Prostate gland (tissue), 2 donors: ENCODE measurements at regions not wholly inside any gene's neighbourhood (a gene's known extent, or its start where the extent isn't known, plus 50 kb on each side); places are given as distances from the start of the nearest gene placed in this dataset.

ENCODE experiments used
- POLR2A ChIP-seq: fragments of 450-650 bp; IDR thresholded peaks from one replicate; pipeline ENCODE4 v1.6.1; 2016; ENCODE audit warnings: antibody characterized with exemption, mild to moderate bottlenecking
- TF ChIP-seq, protein P1 (sequence below), 4 experiments: fragments of 200-600 bp in 2 of 4; fragments of 450-650 bp in 2 of 4; sonication (generic) in 2 of 4; IDR thresholded peaks; 1 replicate in 3 of 4; 2 replicates in 1 of 4; pipeline ENCODE4 v1.5.1; 2016 to 2019; ENCODE audit warnings: antibody characterized with exemption in 4 of 4, mild to moderate bottlenecking in 2 of 4, moderate library complexity in 2 of 4

DNA sequence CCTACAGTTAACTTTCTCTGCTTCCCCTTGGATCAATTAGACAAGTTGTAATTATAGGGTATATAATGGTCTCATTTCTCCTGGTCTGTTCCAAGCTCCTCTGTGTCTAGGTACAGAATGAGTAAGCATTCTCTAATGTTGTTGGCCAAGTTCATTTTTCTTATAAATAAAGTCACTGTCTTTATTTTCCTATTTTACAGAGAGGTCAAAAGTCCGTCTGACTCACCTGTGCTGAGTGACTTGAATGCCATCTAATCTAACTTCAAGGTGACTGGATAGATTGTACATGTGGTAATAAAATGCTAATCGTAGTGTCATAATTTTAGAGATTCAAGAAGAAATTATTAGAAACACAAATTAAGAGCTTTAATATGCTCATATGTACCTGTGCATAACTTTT, 500.2 kb downstream of the PDCD6IP start:
- TF ChIP-seq, protein P1, sequence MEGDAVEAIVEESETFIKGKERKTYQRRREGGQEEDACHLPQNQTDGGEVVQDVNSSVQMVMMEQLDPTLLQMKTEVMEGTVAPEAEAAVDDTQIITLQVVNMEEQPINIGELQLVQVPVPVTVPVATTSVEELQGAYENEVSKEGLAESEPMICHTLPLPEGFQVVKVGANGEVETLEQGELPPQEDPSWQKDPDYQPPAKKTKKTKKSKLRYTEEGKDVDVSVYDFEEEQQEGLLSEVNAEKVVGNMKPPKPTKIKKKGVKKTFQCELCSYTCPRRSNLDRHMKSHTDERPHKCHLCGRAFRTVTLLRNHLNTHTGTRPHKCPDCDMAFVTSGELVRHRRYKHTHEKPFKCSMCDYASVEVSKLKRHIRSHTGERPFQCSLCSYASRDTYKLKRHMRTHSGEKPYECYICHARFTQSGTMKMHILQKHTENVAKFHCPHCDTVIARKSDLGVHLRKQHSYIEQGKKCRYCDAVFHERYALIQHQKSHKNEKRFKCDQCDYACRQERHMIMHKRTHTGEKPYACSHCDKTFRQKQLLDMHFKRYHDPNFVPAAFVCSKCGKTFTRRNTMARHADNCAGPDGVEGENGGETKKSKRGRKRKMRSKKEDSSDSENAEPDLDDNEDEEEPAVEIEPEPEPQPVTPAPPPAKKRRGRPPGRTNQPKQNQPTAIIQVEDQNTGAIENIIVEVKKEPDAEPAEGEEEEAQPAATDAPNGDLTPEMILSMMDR (IDR thresholded peaks at IDR 0.05), result no peak
- no peak for TF ChIP-seq POLR2A
